ENCODE measurements at regions not wholly inside any gene's neighbourhood (a gene's known extent, or its start where the extent isn't known, plus 50 kb on each side); places are given as distances from the start of the nearest gene placed in this dataset.

DNA sequence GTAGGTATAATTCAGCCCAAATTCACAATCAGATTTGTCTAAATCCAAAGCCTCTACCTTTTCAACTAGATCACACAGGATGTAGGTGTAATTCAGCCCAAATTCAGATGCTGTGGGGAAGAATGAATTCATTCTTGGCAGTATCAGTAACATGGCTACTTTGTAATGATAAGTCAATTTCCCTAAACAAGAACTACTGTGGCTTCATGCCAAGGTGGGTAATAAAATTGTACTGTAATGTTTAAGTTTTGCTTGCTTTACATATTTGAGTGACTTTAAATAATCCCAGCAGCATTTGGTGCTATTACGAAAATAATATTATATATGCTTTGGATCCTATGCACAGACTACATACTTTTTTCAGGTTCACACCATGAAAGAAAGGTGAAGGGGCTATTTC is 239.1 kb downstream of the HDGFL1 start:
- H3K9me3 ChIP-seq (ENCODE audit: control insufficient read depth in 4 of 4, low read length in 3 of 4): no peaks in the 10 kb centered on the region
- H3K9ac ChIP-seq (ENCODE audit: low read depth in 1 of 2, low read length in 2 of 2): no peak overlapping the region
- TF ChIP-seq EGR1 (IDR thresholded peaks at IDR 0.05; ENCODE audit: low read depth in 2 of 2) (no peak), FOXA1 (IDR thresholded peaks at IDR 0.05) (no peak), CTCF (IDR thresholded peaks at IDR 0.05; ENCODE audit: low read depth, low read length, missing input control) (no peak), RXRA (IDR thresholded peaks at IDR 0.05) (no peak), TAF1 (conservative IDR thresholded peaks at IDR 0.05) (no peak), YY1 (IDR thresholded peaks at IDR 0.05) (no peak), HNF4G (IDR thresholded peaks at IDR 0.05) (no peak), GABPA (IDR thresholded peaks at IDR 0.05 in 1 of 2, conservative IDR thresholded peaks at IDR 0.05 in 1 of 2) (no peak), HNF4A (conservative IDR thresholded peaks at IDR 0.05) (no peak)
- TF ChIP-seq, protein P1, sequence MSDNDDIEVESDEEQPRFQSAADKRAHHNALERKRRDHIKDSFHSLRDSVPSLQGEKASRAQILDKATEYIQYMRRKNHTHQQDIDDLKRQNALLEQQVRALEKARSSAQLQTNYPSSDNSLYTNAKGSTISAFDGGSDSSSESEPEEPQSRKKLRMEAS (IDR thresholded peaks at IDR 0.05): no peak
- no peak for DNase-seq (ENCODE audit: low spot score)
- no peaks in the 10 kb centered on the region for H3K27me3 ChIP-seq (ENCODE audit: control insufficient read depth in 4 of 4, insufficient read depth in 4 of 4, low read length in 3 of 4)
- H3K36me3 ChIP-seq (ENCODE audit: control insufficient read depth in 4 of 4, insufficient read depth in 3 of 4, low read depth in 1 of 4, low read length in 3 of 4): no peaks in the 10 kb centered on the region
- H3K4me1 ChIP-seq (ENCODE audit: control insufficient read depth in 4 of 4, insufficient read depth in 4 of 4, low read length in 3 of 4): no peaks in the 10 kb centered on the region
- H3K27ac ChIP-seq (ENCODE audit: low read depth in 1 of 2, low read length in 2 of 2): no peak overlapping the region
- 90% methylated on average over 1 of the region's 1 CpG for WGBS
- H3K4me3 ChIP-seq (ENCODE audit: low read depth in 1 of 3, low read length in 3 of 3): no peak overlapping the region

- WGBS: 85% methylated on average over 1 of the region's 1 CpG
- Histone ChIP-seq H3K9ac (ENCODE audit: low read depth in 1 of 2, low read length in 2 of 2) (no peak overlapping the region), H3K4me3 (ENCODE audit: low read depth in 1 of 3, low read length in 3 of 3) (no peak overlapping the region), H3K27me3 (ENCODE audit: control insufficient read depth in 4 of 4, insufficient read depth in 4 of 4, low read length in 3 of 4) (no peaks in the 10 kb centered on the region), H3K9me3 (ENCODE audit: control insufficient read depth in 4 of 4, low read length in 3 of 4) (no peaks in the 10 kb centered on the region), H3K36me3 (ENCODE audit: control insufficient read depth in 4 of 4, insufficient read depth in 3 of 4, low read depth in 1 of 4, low read length in 3 of 4) (no peaks in the 10 kb centered on the region), H3K4me1 (ENCODE audit: control insufficient read depth in 4 of 4, insufficient read depth in 4 of 4, low read length in 3 of 4) (no peaks in the 10 kb centered on the region), H3K27ac (ENCODE audit: low read depth in 1 of 2, low read length in 2 of 2) (no peak overlapping the region)
- no peak for DNase-seq (ENCODE audit: low spot score)
- TF ChIP-seq ATF3 (IDR thresholded peaks at IDR 0.05): no peak
- no peak for TF ChIP-seq ZBTB33 (IDR thresholded peaks at IDR 0.05)
- no peak for TF ChIP-seq TAF1 (conservative IDR thresholded peaks at IDR 0.05)
- TF ChIP-seq FOXA1 (IDR thresholded peaks at IDR 0.05): no peak
- no peak for TF ChIP-seq GABPA (IDR thresholded peaks at IDR 0.05 in 1 of 2, conservative IDR thresholded peaks at IDR 0.05 in 1 of 2)
- TF ChIP-seq REST (IDR thresholded peaks at IDR 0.05): no peak
- no peak for TF ChIP-seq CTCF (IDR thresholded peaks at IDR 0.05; ENCODE audit: low read depth, low read length, missing input control)
- no peak for TF ChIP-seq NR2F2 (IDR thresholded peaks at IDR 0.05)
- TF ChIP-seq HNF4A (conservative IDR thresholded peaks at IDR 0.05): no peak
- no peak for TF ChIP-seq EGR1 (IDR thresholded peaks at IDR 0.05; ENCODE audit: low read depth in 2 of 2)
- TF ChIP-seq YY1 (IDR thresholded peaks at IDR 0.05): no peak
- TF ChIP-seq, protein P1 (IDR thresholded peaks at IDR 0.05): no peak
- TF ChIP-seq HNF4G (IDR thresholded peaks at IDR 0.05): no peak
- no peak for TF ChIP-seq FOXA2 (IDR thresholded peaks at IDR 0.05)
- no peak for TF ChIP-seq SP1 (IDR thresholded peaks at IDR 0.05)
- no peak for TF ChIP-seq JUND (IDR thresholded peaks at IDR 0.05)
- TF ChIP-seq RXRA (IDR thresholded peaks at IDR 0.05): no peak
- no peak for TF ChIP-seq RAD21 (IDR thresholded peaks at IDR 0.05)
These were observed 240.0 kb downstream of the HDGFL1 start for GRCh38 chr6:22809370-22809769.
